CD14-positive monocyte (primary cell): ENCODE measurements at regions not wholly inside any gene's neighbourhood (a gene's known extent, or its start where the extent isn't known, plus 50 kb on each side); places are given as distances from the start of the nearest gene placed in this dataset.
"Not testable (repeated sequence)": the region's sequence is repeated elsewhere in the genome, so short reads cannot be mapped to it uniquely, and the experiment has no call there.

Experiments used
- DNase-seq, 3 donors: peaks; one replicate each; pipeline ENCODE4 v3.0.0-alpha.2; 2011 to 2022
- H2AFZ ChIP-seq: 2 replicates; pipeline ENCODE4 v1.6.0; 2012; ENCODE audit warnings: mild to moderate bottlenecking, low read depth, low read length, inconsistent platforms; ENCODE audit not compliant: insufficient read depth, poor library complexity, severe bottlenecking
- H3K27ac ChIP-seq, 2 donors: 1 replicate in 1 of 2; 2 replicates in 1 of 2; pipeline ENCODE4 v1.5.1; 2012 to 2013; ENCODE audit warnings: low read length in 2 of 2, control low read depth in 1 of 2, inconsistent platforms in 1 of 2, low read depth in 1 of 2, mild to moderate bottlenecking in 1 of 2
- H3K27me3 ChIP-seq, 2 donors: one replicate each; pipeline versions ENCODE4 v1.6.0 to v1.6.1; 2011 to 2013; ENCODE audit warnings: low read length in 2 of 2; ENCODE audit not compliant: control insufficient read depth in 2 of 2, insufficient read depth in 2 of 2
- H3K36me3 ChIP-seq, 2 donors: replicated peaks in 1 of 2; 1 replicate in 1 of 2; 2 replicates in 1 of 2; pipeline versions ENCODE4 v1.5.1 to v1.6.1; 2012 to 2013; ENCODE audit warnings: low read length in 2 of 2, control low read depth in 1 of 2, inconsistent platforms in 1 of 2, mild to moderate bottlenecking in 1 of 2; ENCODE audit not compliant: insufficient read depth in 2 of 2, control insufficient read depth in 1 of 2
- H3K4me1 ChIP-seq, 2 donors: 1 replicate in 1 of 2; 2 replicates in 1 of 2; pipeline versions ENCODE4 v1.5.1 to v1.6.1; 2012 to 2013; ENCODE audit warnings: low read length in 2 of 2, control low read depth in 1 of 2, inconsistent platforms in 1 of 2, mild to moderate bottlenecking in 1 of 2, moderate library complexity in 1 of 2; ENCODE audit not compliant: insufficient read depth in 2 of 2, control insufficient read depth in 1 of 2
- H3K4me2 ChIP-seq: replicated peaks from 2 replicates; pipeline ENCODE3; 2012; ENCODE audit warnings: low read length, moderate library complexity, mild to moderate bottlenecking; ENCODE audit not compliant: poor library complexity, severe bottlenecking; ENCODE audit errors: extremely low read depth
- H3K4me3 ChIP-seq, 3 experiments: fragments of 200-600 bp in 1 of 3; sonication (generic) in 1 of 3; replicated peaks in 1 of 3; 1 replicate in 2 of 3; 2 replicates in 1 of 3; pipeline ENCODE4 v1.5.1; 2011 to 2013; ENCODE audit warnings: low read length in 3 of 3, mild to moderate bottlenecking in 3 of 3, control low read depth in 2 of 3, low read depth in 2 of 3, inconsistent platforms in 1 of 3, moderate library complexity in 1 of 3
- H3K79me2 ChIP-seq: 2 replicates; pipeline ENCODE4 v1.6.0; 2012; ENCODE audit warnings: mild to moderate bottlenecking, control low read depth, inconsistent platforms, low read length, moderate library complexity; ENCODE audit not compliant: insufficient read depth
- H3K9ac ChIP-seq: 2 replicates; pipeline ENCODE4 v1.6.0; 2017; ENCODE audit warnings: low read length, mild to moderate bottlenecking; ENCODE audit not compliant: insufficient read depth, poor library complexity, severe bottlenecking
- H3K9me3 ChIP-seq, 2 donors: replicated peaks in 1 of 2; 1 replicate in 1 of 2; 2 replicates in 1 of 2; pipeline versions ENCODE4 v1.5.1 to v1.6.1; 2012 to 2013; ENCODE audit warnings: low read length in 2 of 2, control low read depth in 1 of 2; ENCODE audit not compliant: control insufficient read depth in 1 of 2, insufficient read depth in 1 of 2
- H4K20me1 ChIP-seq: 2 replicates; pipeline ENCODE4 v1.6.0; 2012; ENCODE audit warnings: mild to moderate bottlenecking, low read length, control low read depth, moderate library complexity; ENCODE audit not compliant: insufficient read depth
- H3K27ac Mint-ChIP-seq, 7 donors: one replicate each; pipeline ENCODE4 v1.8.0; 2020; ENCODE audit warnings: mild to moderate bottlenecking in 7 of 7, mixed read lengths in 7 of 7, moderate library complexity in 6 of 7, inconsistent platforms in 2 of 7
- H3K27me3 Mint-ChIP-seq, 3 donors: one replicate each; pipeline ENCODE4 v1.8.0; 2021 to 2022; ENCODE audit warnings: low read depth in 3 of 3, mild to moderate bottlenecking in 3 of 3, mixed read lengths in 3 of 3, moderate library complexity in 3 of 3, inconsistent platforms in 1 of 3
- H3K36me3 Mint-ChIP-seq, 2 donors: one replicate each; pipeline ENCODE4 v1.8.0; 2020; ENCODE audit warnings: mixed read lengths in 2 of 2, inconsistent platforms in 1 of 2, mild to moderate bottlenecking in 1 of 2
- H3K4me1 Mint-ChIP-seq: one replicate; pipeline ENCODE4 v1.8.0; 2020; ENCODE audit warnings: mild to moderate bottlenecking, mixed read lengths
- H3K4me3 Mint-ChIP-seq, 2 donors: one replicate each; pipeline ENCODE4 v1.8.0; 2020; ENCODE audit warnings: mild to moderate bottlenecking in 2 of 2, mixed read lengths in 2 of 2, moderate library complexity in 1 of 2
- H3K9me3 Mint-ChIP-seq, 7 donors: one replicate each; pipeline ENCODE4 v1.8.0; 2020 to 2022; ENCODE audit warnings: mixed read lengths in 7 of 7, mild to moderate bottlenecking in 6 of 7, moderate library complexity in 6 of 7, inconsistent platforms in 2 of 7
- CTCF ChIP-seq: fragments of 200-600 bp; IDR thresholded peaks from one replicate; pipeline ENCODE4 v1.8.0; 2022; ENCODE audit warnings: antibody characterized with exemption, mild to moderate bottlenecking
- WGBS: methylation state at CpG from one replicate; pipeline ENCODE4 v1.1.5; 2013; ENCODE audit warnings: missing lambda C conversion rate; ENCODE audit not compliant: insufficient coverage; 5-methylcytosine and 5-hydroxymethylcytosine counted together
- intact Hi-C, 2 donors: fragments of 100-400 bp; cut with micrococcal nuclease; formaldehyde crosslinking; loops; one replicate each; pipeline versions ENCODE4 v1.15.0 to v1.15.1; 2023

- Histone ChIP-seq H2AFZ (no peak overlapping the region), H3K27ac (no peak overlapping the region), H3K4me3 (no peak overlapping the region), H3K27me3 (no peaks in the 10 kb centered on the region), H3K79me2 (no peaks in the 10 kb centered on the region), H3K36me3 (no peaks in the 10 kb centered on the region), H3K9me3 (no peaks in the 10 kb centered on the region), H3K4me1 (no peaks in the 10 kb centered on the region), H4K20me1 (no peaks in the 10 kb centered on the region), H3K4me2 (no peak overlapping the region), H3K9ac (no peak overlapping the region)
- DNase-seq, result no peak
- H3K4me3 Mint-ChIP-seq, result no peak overlapping the region
- H3K27ac Mint-ChIP-seq, result no peak overlapping the region
- no peaks in the 10 kb centered on the region for H3K9me3 Mint-ChIP-seq
- H3K36me3 Mint-ChIP-seq, result no peaks in the 10 kb centered on the region
- TF ChIP-seq CTCF, result no peak
- WGBS, result no CpG with 5 or more reads among the region's 1 CpG
- H3K27me3 Mint-ChIP-seq, result peaks cover 0 to 2% (median 0%) of the 10 kb centered on the region in 3 donors
- H3K4me1 Mint-ChIP-seq, result peaks cover 3% of the 10 kb centered on the region
- intact Hi-C loops, result no loop called here
These were observed 136.3 kb upstream of the HSFY2 start for GRCh38 chrY:18909846-18910245.

- DNase-seq, H3K36me3 ChIP-seq, H3K27me3 Mint-ChIP-seq, H2AFZ ChIP-seq, H3K4me1 ChIP-seq, H3K27me3 ChIP-seq, H4K20me1 ChIP-seq, H3K27ac Mint-ChIP-seq, H3K9me3 Mint-ChIP-seq, H3K9ac ChIP-seq, H3K4me3 Mint-ChIP-seq, H3K36me3 Mint-ChIP-seq, H3K9me3 ChIP-seq, intact Hi-C loops, H3K79me2 ChIP-seq, H3K4me1 Mint-ChIP-seq, H3K4me2 ChIP-seq, H3K27ac ChIP-seq, H3K4me3 ChIP-seq: not testable (repeated sequence)
- WGBS, result 100% methylated on average over 3 of the region's 8 CpGs
These were observed 132.7 kb upstream of the HSFY2 start for GRCh38 chrY:18906198-18906597.
